Activated B cell treated with CpG ODN at 0.5 μM for 24 hours (primary cell): ENCODE measurements at regions not wholly inside any gene's neighbourhood (a gene's known extent, or its start where the extent isn't known, plus 50 kb on each side); places are given as distances from the start of the nearest gene placed in this dataset.

ENCODE experiments used
- ATAC-seq: fragments of 200-7000 bp; cut with Tn5 transposase; one replicate; pipeline ENCODE4 v1.10.0; 2021; ENCODE audit warnings: low read depth, mild to moderate bottlenecking, moderate library complexity
- CTCF ChIA-PET: fragments of 350-600 bp; sonication (Branson Sonifier 250); formaldehyde crosslinking; loops from one replicate; lab custom pipeline; 2021; ENCODE audit warnings: antibody characterized with exemption; lab: Charles Lee
- POLR2A ChIA-PET: fragments of 350-600 bp; sonication (Branson Sonifier 250); formaldehyde crosslinking; loops from one replicate; lab custom pipeline; 2021; ENCODE audit warnings: antibody characterized with exemption; lab: Charles Lee
- DNase-seq: peaks from one replicate; pipeline ENCODE4 v3.0.0; 2022
- H3K27ac Mint-ChIP-seq: one replicate; pipeline ENCODE4 v1.8.0; 2020; ENCODE audit warnings: mixed read lengths
- H3K27me3 Mint-ChIP-seq: one replicate; pipeline ENCODE4 v1.8.0; 2021; ENCODE audit warnings: mixed read lengths
- H3K36me3 Mint-ChIP-seq: one replicate; pipeline ENCODE4 v1.8.0; 2021; ENCODE audit warnings: low read depth, mixed read lengths
- H3K4me1 Mint-ChIP-seq: one replicate; pipeline ENCODE4 v1.8.0; 2021; ENCODE audit warnings: mixed read lengths
- H3K4me3 Mint-ChIP-seq: one replicate; pipeline ENCODE4 v1.8.0; 2020; ENCODE audit warnings: mild to moderate bottlenecking, mixed read lengths
- H3K9me3 Mint-ChIP-seq: one replicate; pipeline ENCODE4 v1.8.0; 2020; ENCODE audit warnings: mixed read lengths
- intact Hi-C: fragments of 100-400 bp; cut with micrococcal nuclease; formaldehyde crosslinking; loops from one replicate; pipeline ENCODE4 v1.15.1; 2024
- TF ChIP-seq, protein P1 (sequence below): fragments of 200-600 bp; IDR thresholded peaks from one replicate; pipeline ENCODE4 v1.8.0; 2022; ENCODE audit warnings: antibody characterized with exemption, mild to moderate bottlenecking

GRCh38 chr5:119878712-119879111 is 249.4 kb downstream of the FAM170A start:
- ChIA-PET POLR2A (no interaction called here), CTCF (no interaction called here)
- TF ChIP-seq, protein P1, sequence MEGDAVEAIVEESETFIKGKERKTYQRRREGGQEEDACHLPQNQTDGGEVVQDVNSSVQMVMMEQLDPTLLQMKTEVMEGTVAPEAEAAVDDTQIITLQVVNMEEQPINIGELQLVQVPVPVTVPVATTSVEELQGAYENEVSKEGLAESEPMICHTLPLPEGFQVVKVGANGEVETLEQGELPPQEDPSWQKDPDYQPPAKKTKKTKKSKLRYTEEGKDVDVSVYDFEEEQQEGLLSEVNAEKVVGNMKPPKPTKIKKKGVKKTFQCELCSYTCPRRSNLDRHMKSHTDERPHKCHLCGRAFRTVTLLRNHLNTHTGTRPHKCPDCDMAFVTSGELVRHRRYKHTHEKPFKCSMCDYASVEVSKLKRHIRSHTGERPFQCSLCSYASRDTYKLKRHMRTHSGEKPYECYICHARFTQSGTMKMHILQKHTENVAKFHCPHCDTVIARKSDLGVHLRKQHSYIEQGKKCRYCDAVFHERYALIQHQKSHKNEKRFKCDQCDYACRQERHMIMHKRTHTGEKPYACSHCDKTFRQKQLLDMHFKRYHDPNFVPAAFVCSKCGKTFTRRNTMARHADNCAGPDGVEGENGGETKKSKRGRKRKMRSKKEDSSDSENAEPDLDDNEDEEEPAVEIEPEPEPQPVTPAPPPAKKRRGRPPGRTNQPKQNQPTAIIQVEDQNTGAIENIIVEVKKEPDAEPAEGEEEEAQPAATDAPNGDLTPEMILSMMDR = no peak
- no peak overlapping the region for H3K4me3 Mint-ChIP-seq
- H3K9me3 Mint-ChIP-seq = no peaks in the 10 kb centered on the region
- H3K27ac Mint-ChIP-seq = no peak overlapping the region
- DNase-seq (no peak), ATAC-seq (no peak)
- intact Hi-C loops = no loop called here
- no peaks in the 10 kb centered on the region for H3K36me3 Mint-ChIP-seq
- H3K4me1 Mint-ChIP-seq = no peaks in the 10 kb centered on the region
- H3K27me3 Mint-ChIP-seq = no peaks in the 10 kb centered on the region

DNA sequence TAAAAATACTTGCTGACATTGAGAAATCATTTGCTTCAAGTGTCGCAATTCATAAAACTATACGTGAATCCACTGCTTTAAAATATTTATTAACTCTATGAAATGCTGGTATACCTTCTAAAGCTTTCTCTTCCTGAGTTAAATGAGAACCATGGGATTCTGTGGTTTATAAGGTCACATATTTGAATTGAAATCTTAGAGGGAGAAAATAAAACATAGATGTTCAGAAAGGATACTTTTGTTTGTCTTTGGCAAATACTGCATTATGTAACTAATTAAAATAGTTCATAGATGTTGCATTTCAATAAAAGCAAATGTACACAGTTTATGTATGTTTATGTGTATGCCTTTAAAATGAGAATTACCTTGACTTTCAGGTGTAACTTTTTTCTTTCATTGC is 250.1 kb downstream of the FAM170A start:
- H3K27ac Mint-ChIP-seq = no peak overlapping the region
- no peaks in the 10 kb centered on the region for H3K27me3 Mint-ChIP-seq
- no peak for ATAC-seq
- DNase-seq = no peak
- H3K9me3 Mint-ChIP-seq = no peaks in the 10 kb centered on the region
- TF ChIP-seq, protein P1 = no peak
- no peaks in the 10 kb centered on the region for H3K36me3 Mint-ChIP-seq
- no peak overlapping the region for H3K4me3 Mint-ChIP-seq
- intact Hi-C loops = no loop called here
- ChIA-PET POLR2A (no interaction called here), CTCF (no interaction called here)
- no peaks in the 10 kb centered on the region for H3K4me1 Mint-ChIP-seq

GRCh38 chr5:119895066-119895465 is 265.7 kb downstream of the FAM170A start:
- H3K27ac Mint-ChIP-seq = no peak overlapping the region
- TF ChIP-seq, protein P1 = no peak
- intact Hi-C loops = no loop called here
- no peak overlapping the region for H3K4me3 Mint-ChIP-seq
- no peaks in the 10 kb centered on the region for H3K9me3 Mint-ChIP-seq
- DNase-seq (no peak), ATAC-seq (no peak)
- POLR2A ChIA-PET = no interaction called here
- no peaks in the 10 kb centered on the region for H3K27me3 Mint-ChIP-seq
- H3K4me1 Mint-ChIP-seq = no peaks in the 10 kb centered on the region
- no peaks in the 10 kb centered on the region for H3K36me3 Mint-ChIP-seq
- CTCF ChIA-PET = no interaction called here

DNA sequence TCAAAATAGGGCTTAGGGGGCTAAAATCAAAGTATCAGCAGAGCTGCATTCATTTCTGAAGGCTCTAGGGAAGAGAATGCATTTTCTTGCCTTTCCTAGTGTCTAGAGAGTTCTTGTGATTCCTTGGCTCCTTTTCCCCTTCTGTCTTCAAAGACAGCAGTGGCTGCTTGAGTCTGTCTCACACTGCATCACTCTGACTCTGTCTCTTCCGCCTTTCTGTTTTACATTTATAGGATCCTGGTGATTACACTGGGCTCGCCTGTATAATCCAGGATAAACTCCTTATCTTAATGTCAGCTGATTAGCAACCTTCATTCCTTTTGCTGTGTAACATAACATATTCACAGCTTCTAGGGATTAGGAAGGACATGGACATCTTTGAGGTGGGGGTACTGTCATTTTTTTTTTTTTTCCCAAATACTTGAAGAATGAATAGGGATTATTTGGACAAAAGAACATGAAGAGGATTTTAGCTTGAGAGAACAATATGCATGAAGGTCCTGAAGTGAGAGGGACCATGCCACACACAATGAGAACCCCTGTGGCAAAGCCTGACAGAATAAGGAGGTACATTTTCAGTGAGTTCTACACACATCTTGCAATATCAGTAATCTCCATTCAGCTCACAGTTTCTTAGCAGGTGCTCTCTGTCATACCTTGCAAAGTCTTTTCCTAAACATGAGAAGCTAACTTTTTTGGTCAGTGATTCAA is 267.6 kb downstream of the FAM170A start:
- TF ChIP-seq, protein P1 = no peak

GRCh38 chr5:119897537-119898370 is 268.4 kb downstream of the FAM170A start:
- Mint-ChIP-seq H3K27me3 (no peaks in the 10 kb centered on the region), H3K27ac (no peak overlapping the region), H3K4me3 (no peak overlapping the region), H3K9me3 (no peaks in the 10 kb centered on the region), H3K36me3 (no peaks in the 10 kb centered on the region), H3K4me1 (no peaks in the 10 kb centered on the region)
- intact Hi-C loops = no loop called here
- no peak for ATAC-seq
- CTCF ChIA-PET = no interaction called here
- POLR2A ChIA-PET = no interaction called here
- DNase-seq = no peak
- TF ChIP-seq, protein P1 = no peak

More for the DNA sequence above, 267.6 kb downstream of the FAM170A start:
- ATAC-seq (no peak), DNase-seq (no peak)
- no peaks in the 10 kb centered on the region for H3K4me1 Mint-ChIP-seq
- no peaks in the 10 kb centered on the region for H3K36me3 Mint-ChIP-seq
- H3K27ac Mint-ChIP-seq = no peak overlapping the region
- no peak overlapping the region for H3K4me3 Mint-ChIP-seq
- no peaks in the 10 kb centered on the region for H3K9me3 Mint-ChIP-seq
- intact Hi-C loops = no loop called here
- POLR2A ChIA-PET = no interaction called here
- H3K27me3 Mint-ChIP-seq = no peaks in the 10 kb centered on the region
- CTCF ChIA-PET = no interaction called here
